Testis (tissue), 2 donors: ENCODE measurements at regions not wholly inside any gene's neighbourhood (a gene's known extent, or its start where the extent isn't known, plus 50 kb on each side); places are given as distances from the start of the nearest gene placed in this dataset.

Experiments used
- CTCF ChIP-seq, 3 experiments: fragments of 450-650 bp in 2 of 3; fragments of 200-600 bp in 1 of 3; sonication (generic) in 1 of 3; IDR thresholded peaks; one replicate each; pipeline ENCODE4 v1.5.1; 2016 to 2019; ENCODE audit warnings: antibody characterized with exemption in 3 of 3, mild to moderate bottlenecking in 2 of 3, moderate library complexity in 1 of 3
- POLR2A ChIP-seq: fragments of 450-650 bp; IDR thresholded peaks from one replicate; pipeline ENCODE4 v1.6.1; 2017; ENCODE audit warnings: antibody characterized with exemption, mild to moderate bottlenecking, moderate library complexity

- TF ChIP-seq POLR2A (no peak), CTCF (IDR thresholded peaks at IDR 0.05) (no peak)
These were observed 155.9 kb upstream of the ATP10B start for GRCh38 chr5:161007879-161008278.
